ENCODE measurements at regions not wholly inside any gene's neighbourhood (a gene's known extent, or its start where the extent isn't known, plus 50 kb on each side); places are given as distances from the start of the nearest gene placed in this dataset.

DNA sequence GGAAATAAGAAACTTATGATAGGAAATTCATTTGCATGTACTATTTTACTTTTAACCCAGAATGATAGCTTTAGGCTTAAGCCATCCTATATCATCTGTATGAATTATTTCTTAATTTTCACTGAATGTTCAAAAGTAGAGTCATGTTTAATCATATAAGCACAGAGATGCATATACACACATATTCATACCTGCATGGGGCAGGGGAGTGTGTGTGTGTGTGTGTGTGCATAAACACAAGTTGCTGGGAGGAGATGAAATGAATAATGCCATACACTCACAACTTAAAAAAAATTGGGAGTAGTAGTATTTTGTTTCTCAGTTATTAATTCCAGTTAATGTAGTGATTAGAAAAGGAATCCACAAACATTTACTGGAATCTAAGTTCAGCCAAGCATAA, 83.1 kb upstream of the IKZF1 start:
- no peak for TF ChIP-seq ZFX (IDR thresholded peaks at IDR 0.05)
- TF ChIP-seq, protein P1, sequence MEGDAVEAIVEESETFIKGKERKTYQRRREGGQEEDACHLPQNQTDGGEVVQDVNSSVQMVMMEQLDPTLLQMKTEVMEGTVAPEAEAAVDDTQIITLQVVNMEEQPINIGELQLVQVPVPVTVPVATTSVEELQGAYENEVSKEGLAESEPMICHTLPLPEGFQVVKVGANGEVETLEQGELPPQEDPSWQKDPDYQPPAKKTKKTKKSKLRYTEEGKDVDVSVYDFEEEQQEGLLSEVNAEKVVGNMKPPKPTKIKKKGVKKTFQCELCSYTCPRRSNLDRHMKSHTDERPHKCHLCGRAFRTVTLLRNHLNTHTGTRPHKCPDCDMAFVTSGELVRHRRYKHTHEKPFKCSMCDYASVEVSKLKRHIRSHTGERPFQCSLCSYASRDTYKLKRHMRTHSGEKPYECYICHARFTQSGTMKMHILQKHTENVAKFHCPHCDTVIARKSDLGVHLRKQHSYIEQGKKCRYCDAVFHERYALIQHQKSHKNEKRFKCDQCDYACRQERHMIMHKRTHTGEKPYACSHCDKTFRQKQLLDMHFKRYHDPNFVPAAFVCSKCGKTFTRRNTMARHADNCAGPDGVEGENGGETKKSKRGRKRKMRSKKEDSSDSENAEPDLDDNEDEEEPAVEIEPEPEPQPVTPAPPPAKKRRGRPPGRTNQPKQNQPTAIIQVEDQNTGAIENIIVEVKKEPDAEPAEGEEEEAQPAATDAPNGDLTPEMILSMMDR (conservative IDR thresholded peaks at IDR 0.05), result no peak
- no peak overlapping the region for H3K27ac ChIP-seq

DNA sequence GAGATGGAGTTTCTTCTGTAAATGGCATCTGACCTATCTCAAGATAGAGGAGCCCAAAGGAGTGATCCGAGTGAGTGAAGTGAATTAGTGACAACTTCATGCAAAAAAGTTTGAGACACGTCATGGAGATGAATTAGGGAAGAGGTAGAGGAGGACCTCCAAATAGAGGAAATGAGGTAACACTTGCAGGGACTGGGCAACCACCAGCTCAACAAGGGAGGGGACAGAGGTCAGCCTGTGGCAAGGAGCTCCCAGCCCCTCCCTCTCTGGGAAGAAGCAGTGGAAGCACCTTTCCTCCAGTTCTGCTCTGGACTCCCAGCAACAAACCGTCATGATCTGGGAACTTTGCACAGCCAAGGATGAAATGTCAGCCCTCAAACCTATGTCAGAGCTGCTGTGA, 83.5 kb upstream of the IKZF1 start:
- no peak overlapping the region for H3K27ac ChIP-seq
- TF ChIP-seq ZFX (IDR thresholded peaks at IDR 0.05), result no peak
- TF ChIP-seq, protein P1 (conservative IDR thresholded peaks at IDR 0.05), result no peak

DNA sequence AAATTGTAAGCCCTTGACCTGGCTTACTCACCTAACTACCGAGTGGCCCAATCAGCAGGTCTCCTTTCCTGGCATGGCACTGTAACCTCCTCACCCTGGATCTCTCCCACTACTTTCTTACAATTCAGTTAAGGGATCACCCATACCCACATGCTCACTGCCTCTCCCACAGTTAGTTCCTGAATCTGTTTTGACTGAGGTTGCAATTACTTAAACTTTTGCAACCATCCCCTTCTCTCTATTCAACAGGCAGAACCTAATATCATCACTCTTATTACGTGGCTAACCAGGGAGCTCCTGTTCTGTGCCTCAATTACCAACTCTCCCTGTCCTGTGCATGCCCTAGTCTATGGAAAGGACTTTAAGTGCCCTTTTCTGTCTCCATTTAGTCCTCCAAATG, 84.2 kb upstream of the IKZF1 start:
- TF ChIP-seq, protein P1 (conservative IDR thresholded peaks at IDR 0.05), result no peak
- no peak for TF ChIP-seq ZFX (IDR thresholded peaks at IDR 0.05)
- H3K27ac ChIP-seq, result no peak overlapping the region

DNA sequence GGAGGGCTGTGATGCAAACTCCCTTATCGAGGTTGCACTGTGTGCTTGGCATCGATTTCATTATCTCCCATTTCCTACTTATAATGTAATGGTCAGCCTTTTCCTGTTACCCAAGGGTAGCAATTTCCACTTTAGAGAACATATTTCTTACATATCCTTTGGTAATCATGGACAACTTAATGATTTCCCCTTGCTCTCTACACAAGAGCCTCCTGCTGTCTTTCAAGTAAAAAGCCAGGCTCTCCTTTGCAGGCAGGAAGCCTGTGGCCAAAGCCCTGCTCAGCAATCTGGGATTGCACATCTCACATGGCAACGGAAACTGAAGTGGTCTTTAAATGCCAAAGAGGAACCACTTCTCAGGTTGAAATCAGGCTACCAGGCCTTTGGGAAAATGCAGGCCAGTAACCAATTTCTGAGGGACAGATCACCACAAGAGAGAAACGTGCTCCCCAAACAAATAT, 86.7 kb upstream of the IKZF1 start:
- H3K27ac ChIP-seq, result no peak overlapping the region
- no peak for TF ChIP-seq ZFX (IDR thresholded peaks at IDR 0.05)
- TF ChIP-seq, protein P1 (conservative IDR thresholded peaks at IDR 0.05), result no peak

DNA sequence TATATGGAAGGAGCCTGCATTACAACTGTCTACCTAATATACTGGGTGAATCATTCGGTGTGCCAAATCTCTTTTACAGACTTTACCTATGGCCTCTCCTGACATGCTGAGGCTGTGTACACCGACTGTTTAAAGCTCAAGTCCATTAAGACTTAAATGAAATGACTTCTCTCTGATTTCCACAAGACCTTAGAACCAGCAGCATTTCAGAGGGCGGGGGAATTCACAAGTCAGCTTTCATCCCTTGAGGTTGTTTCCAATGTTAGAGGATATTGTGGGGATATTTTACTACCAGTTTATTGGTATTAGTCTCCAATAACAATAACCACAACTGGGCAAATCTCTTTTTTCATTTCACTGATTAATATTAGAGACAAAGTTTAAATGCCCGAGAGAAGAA, 87.1 kb upstream of the IKZF1 start:
- no peak overlapping the region for H3K27ac ChIP-seq
- TF ChIP-seq ZFX (IDR thresholded peaks at IDR 0.05), result no peak

DNA sequence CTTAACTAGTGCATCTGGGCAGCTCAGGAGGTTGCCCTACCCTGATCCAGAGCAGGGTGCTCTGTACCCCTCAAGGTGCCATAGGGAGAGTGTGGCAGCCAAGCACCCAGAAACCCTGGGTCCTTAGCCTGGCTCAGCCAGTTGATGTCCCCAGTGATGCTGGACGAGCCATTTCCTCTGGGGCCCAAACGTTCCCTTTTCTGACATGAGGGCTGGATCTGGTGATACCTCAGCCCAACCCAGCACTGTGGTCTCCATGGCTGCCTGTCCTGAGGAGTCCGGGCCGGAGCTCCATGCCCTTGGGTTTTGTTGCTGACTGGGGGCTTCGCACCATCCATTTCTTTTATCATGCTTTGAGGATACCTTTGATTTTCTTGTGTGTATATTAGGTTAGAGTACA, 87.9 kb upstream of the IKZF1 start:
- H3K27ac ChIP-seq, result no peak overlapping the region

DNA sequence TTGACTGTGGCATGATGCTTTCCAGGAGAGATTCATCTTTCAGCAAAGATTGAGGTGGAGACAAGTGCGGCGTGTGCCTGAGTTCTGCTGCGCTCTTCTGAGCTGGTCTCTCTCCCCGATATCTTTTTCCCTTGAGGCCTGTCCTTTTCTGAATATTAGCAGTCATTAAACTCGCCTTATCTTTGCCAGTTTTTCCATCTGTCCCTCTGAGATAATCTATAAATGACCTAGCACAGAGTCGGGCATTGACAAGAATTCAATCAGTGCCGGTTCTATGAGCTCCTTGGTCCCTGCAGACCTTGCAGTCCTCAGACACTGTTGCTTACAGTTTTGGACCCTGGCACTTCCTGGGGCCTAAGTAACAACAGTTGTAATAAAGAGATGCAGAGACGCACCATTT, 89.7 kb upstream of the IKZF1 start:
- no peak overlapping the region for H3K27ac ChIP-seq
- TF ChIP-seq ZFX (IDR thresholded peaks at IDR 0.05), result no peak
- TF ChIP-seq, protein P1 (conservative IDR thresholded peaks at IDR 0.05), result no peak

More for the DNA sequence above, 87.9 kb upstream of the IKZF1 start:
- TF ChIP-seq, protein P1 (conservative IDR thresholded peaks at IDR 0.05), result no peak
- TF ChIP-seq ZFX (IDR thresholded peaks at IDR 0.05), result no peak

DNA sequence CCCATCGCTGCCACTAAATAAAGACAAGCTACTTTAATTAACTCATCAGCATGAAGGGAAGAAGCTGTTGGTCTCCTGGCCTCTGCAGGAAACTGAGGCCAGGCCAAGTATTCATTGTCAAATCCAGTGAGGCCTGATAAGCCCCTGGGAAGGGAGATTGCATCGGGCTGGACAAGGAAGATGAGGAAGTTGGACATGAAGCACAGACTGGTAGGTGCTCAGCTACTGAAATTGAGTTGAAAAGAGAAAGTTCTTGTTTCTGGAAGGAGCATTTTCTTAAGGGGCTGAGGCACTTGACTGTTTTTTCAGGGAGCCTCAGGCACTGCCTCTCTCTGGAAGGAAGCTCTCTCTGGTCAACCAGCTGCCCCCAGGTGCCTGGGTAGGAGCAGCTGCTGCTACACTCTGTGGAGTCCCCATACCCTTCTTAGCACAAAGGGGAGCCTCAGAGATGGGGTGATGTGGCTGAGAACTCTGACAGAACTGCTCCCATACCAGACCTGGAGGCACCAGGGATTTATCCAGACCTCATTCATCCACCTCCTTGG, 90.3 kb upstream of the IKZF1 start:
- TF ChIP-seq ZFX (IDR thresholded peaks at IDR 0.05), result no peak
- TF ChIP-seq, protein P1 (conservative IDR thresholded peaks at IDR 0.05), result no peak
- no peak overlapping the region for H3K27ac ChIP-seq
